Large intestine (tissue), 3 donors: ENCODE measurements at regions not wholly inside any gene's neighbourhood (a gene's known extent, or its start where the extent isn't known, plus 50 kb on each side); places are given as distances from the start of the nearest gene placed in this dataset.

ENCODE experiments used
- DNase-seq, 2 donors: peaks; one replicate each; pipeline versions ENCODE4 v3.0.0 to v3.0.0-alpha.2; 2013
- H3K27ac ChIP-seq: one replicate; pipeline ENCODE4 v1.5.1; 2013; ENCODE audit warnings: low read length
- H3K27me3 ChIP-seq: 2 replicates; pipeline ENCODE4 v1.6.1; 2013; ENCODE audit warnings: low read length; ENCODE audit not compliant: control insufficient read depth, insufficient read depth
- H3K36me3 ChIP-seq: 2 replicates; pipeline ENCODE4 v1.6.1; 2013; ENCODE audit warnings: low read length; ENCODE audit not compliant: control insufficient read depth, insufficient read depth
- H3K4me1 ChIP-seq: one replicate; pipeline ENCODE4 v1.6.1; 2013; ENCODE audit warnings: low read length; ENCODE audit not compliant: control insufficient read depth, insufficient read depth
- H3K4me3 ChIP-seq: one replicate; pipeline ENCODE4 v1.5.1; 2013; ENCODE audit warnings: low read length
- H3K9me3 ChIP-seq: one replicate; pipeline ENCODE4 v1.6.1; 2013; ENCODE audit warnings: mild to moderate bottlenecking, low read depth, low read length, moderate library complexity; ENCODE audit not compliant: control insufficient read depth
- WGBS: methylation state at CpG from one replicate; pipeline ENCODE4 v1.1.5; 2013; ENCODE audit warnings: low lambda C conversion rate; ENCODE audit not compliant: insufficient coverage; 5-methylcytosine and 5-hydroxymethylcytosine counted together

DNA sequence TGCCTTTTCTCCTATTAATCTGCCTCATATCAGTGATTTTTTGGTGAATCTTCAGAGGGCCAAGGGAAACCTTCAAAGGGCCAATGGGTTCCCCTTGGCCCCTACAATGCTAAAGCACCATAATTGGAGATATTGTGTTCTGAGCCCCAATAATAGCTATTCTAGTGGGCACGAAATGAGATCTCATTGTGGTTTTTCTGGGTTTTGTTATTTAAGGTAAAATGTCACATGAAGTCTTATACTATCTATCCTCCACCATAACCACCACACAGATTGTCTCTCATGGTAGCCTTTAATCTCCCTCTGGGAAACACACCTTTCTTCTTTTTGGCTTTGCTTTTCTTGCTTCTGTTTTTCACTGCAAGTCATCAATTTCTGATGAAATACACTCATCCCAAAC is 152.8 kb downstream of the B3GNT2 start:
- Histone ChIP-seq H3K27me3 (no peaks in the 10 kb centered on the region), H3K36me3 (no peaks in the 10 kb centered on the region), H3K4me3 (no peak overlapping the region), H3K4me1 (no peaks in the 10 kb centered on the region), H3K9me3 (peaks cover 8% of the 10 kb centered on the region), H3K27ac (no peak overlapping the region)
- DNase-seq = no peak
- WGBS = no CpG with 5 or more reads among the region's 1 CpG

DNA sequence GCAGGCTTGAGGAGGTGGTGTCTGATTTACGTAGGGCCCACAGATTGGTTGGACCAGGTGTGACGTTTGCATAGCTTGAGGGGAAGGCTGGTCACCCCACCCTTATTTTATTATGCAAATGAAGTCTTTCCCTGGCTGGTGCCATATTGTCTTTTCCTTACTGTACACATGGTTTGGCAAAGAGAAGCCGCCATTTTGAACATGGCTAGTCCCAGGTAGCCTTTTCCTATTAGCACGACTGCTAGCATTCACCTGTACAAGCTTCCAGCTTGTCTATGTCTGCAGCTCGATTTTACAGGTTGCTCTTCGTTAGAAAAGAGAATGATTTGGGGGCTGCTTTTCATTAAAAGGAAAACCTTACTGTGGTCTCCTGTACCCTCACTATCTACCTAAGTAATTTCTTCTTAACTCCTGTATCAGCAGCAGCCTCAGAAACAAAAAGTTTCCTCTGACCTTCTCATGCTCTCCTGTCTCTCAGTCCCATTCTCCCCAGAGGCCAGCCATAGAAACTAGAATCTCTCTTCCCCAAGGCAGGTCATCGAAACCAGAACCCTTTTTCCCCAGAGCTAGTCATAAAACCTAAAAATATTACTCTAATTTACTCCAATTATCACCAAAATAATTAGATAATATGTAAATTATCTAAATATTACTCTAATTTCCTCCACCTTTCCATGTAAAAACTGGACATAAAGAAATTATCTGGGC is 151.8 kb downstream of the B3GNT2 start:
- peaks cover 8% of the 10 kb centered on the region for H3K9me3 ChIP-seq
- no peak overlapping the region for H3K27ac ChIP-seq
- WGBS = 100% methylated on average over 1 of the region's 7 CpGs
- H3K4me1 ChIP-seq = no peaks in the 10 kb centered on the region
- no peaks in the 10 kb centered on the region for H3K27me3 ChIP-seq
- DNase-seq = no peak
- no peaks in the 10 kb centered on the region for H3K36me3 ChIP-seq
- H3K4me3 ChIP-seq = no peak overlapping the region

- H3K9me3 ChIP-seq = no peaks in the 10 kb centered on the region
- 100% methylated on average over 2 of the region's 5 CpGs for WGBS
- H3K27me3 ChIP-seq = no peaks in the 10 kb centered on the region
- no peaks in the 10 kb centered on the region for H3K4me1 ChIP-seq
- H3K4me3 ChIP-seq = no peak overlapping the region
- no peaks in the 10 kb centered on the region for H3K36me3 ChIP-seq
- no peak for DNase-seq
- no peak overlapping the region for H3K27ac ChIP-seq
Observed at GRCh38 chr2:62344472-62344871, 148.6 kb downstream of the B3GNT2 start.

- no peaks in the 10 kb centered on the region for H3K27me3 ChIP-seq
- no peak overlapping the region for H3K4me3 ChIP-seq
- H3K36me3 ChIP-seq = no peaks in the 10 kb centered on the region
- no peaks in the 10 kb centered on the region for H3K4me1 ChIP-seq
- 20% methylated on average over 1 of the region's 5 CpGs for WGBS
- H3K9me3 ChIP-seq = no peaks in the 10 kb centered on the region
- H3K27ac ChIP-seq = no peak overlapping the region
- DNase-seq = peak in 1 of 2 donors; percentile 48
Observed at GRCh38 chr2:62343636-62344337, 147.9 kb downstream of the B3GNT2 start.

GRCh38 chr2:62343206-62343605 is 147.3 kb downstream of the B3GNT2 start:
- Histone ChIP-seq H3K4me1 (no peaks in the 10 kb centered on the region), H3K27ac (no peak overlapping the region), H3K4me3 (no peak overlapping the region), H3K9me3 (no peaks in the 10 kb centered on the region), H3K36me3 (no peaks in the 10 kb centered on the region), H3K27me3 (no peaks in the 10 kb centered on the region)
- DNase-seq = peak in 1 of 2 donors; percentile 29

- Histone ChIP-seq H3K27ac (no peak overlapping the region), H3K4me1 (no peaks in the 10 kb centered on the region), H3K9me3 (no peaks in the 10 kb centered on the region), H3K4me3 (no peak overlapping the region), H3K36me3 (no peaks in the 10 kb centered on the region), H3K27me3 (no peaks in the 10 kb centered on the region)
- DNase-seq = no peak
- no CpG with 5 or more reads among the region's 4 CpGs for WGBS
Observed at GRCh38 chr2:62340994-62341484, 145.1 kb downstream of the B3GNT2 start.

GRCh38 chr2:62339837-62340236 is 143.9 kb downstream of the B3GNT2 start:
- Histone ChIP-seq H3K9me3 (no peaks in the 10 kb centered on the region), H3K27me3 (no peaks in the 10 kb centered on the region), H3K4me3 (no peak overlapping the region), H3K4me1 (no peaks in the 10 kb centered on the region), H3K27ac (no peak overlapping the region), H3K36me3 (no peaks in the 10 kb centered on the region)
- no peak for DNase-seq
- WGBS = no CpG with 5 or more reads among the region's 2 CpGs

DNA sequence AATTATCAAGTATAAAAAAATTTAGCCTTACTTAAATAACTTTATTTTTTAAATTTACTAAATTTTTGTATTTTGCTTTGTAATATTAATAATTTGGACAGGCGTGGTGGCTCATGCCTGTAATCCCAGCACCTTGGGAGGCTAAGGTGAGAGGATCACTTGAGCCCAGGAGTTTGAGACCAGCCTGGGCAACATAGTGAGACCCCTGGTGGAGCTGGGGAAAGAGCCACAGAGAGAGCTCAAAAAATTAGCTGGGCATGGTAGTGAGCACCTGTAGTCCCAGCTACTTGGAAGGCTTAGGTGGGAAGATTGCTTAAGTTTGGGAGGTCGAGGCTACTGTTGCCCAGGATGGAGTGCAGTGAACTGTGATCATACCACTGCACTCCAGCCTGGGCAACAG is 143.5 kb downstream of the B3GNT2 start:
- 80% methylated on average over 1 of the region's 2 CpGs for WGBS

GRCh38 chr2:62338111-62338510 is 142.2 kb downstream of the B3GNT2 start:
- Histone ChIP-seq H3K9me3 (no peaks in the 10 kb centered on the region), H3K27me3 (no peaks in the 10 kb centered on the region), H3K27ac (no peak overlapping the region), H3K4me1 (no peaks in the 10 kb centered on the region), H3K36me3 (no peaks in the 10 kb centered on the region), H3K4me3 (no peak overlapping the region)
- WGBS = no CpG with 5 or more reads among the region's 4 CpGs
- DNase-seq = no peak

More for the DNA sequence above, 143.5 kb downstream of the B3GNT2 start:
- Histone ChIP-seq H3K4me3 (no peak overlapping the region), H3K27ac (no peak overlapping the region), H3K9me3 (no peaks in the 10 kb centered on the region), H3K36me3 (no peaks in the 10 kb centered on the region), H3K27me3 (no peaks in the 10 kb centered on the region), H3K4me1 (no peaks in the 10 kb centered on the region)
- no peak for DNase-seq

GRCh38 chr2:62337403-62337802 is 141.5 kb downstream of the B3GNT2 start:
- no peaks in the 10 kb centered on the region for H3K27me3 ChIP-seq
- no peaks in the 10 kb centered on the region for H3K4me1 ChIP-seq
- no peak for DNase-seq
- H3K36me3 ChIP-seq = no peaks in the 10 kb centered on the region
- no peak overlapping the region for H3K4me3 ChIP-seq
- no peaks in the 10 kb centered on the region for H3K9me3 ChIP-seq
- no CpG with 5 or more reads among the region's 4 CpGs for WGBS
- H3K27ac ChIP-seq = no peak overlapping the region

DNA sequence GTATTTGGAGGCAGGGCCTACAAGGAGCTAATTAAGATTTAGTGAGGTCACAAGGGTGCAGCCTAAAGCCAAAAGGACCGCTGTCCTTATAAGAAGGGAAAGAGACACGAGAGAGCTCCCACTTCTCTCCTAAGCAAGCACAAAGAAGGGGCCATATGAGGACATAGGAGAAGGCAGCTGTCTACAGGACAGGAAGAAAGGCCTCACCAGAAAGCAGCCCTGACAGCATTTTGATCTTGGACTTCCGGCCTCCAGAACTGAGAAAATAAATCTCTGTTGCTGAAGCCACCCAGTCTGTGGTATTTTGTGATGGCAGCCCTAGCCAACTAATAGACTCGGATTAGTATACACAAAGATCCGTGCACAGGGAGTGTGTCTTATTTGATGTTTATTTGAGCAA is 139.7 kb downstream of the B3GNT2 start:
- no peak overlapping the region for H3K4me3 ChIP-seq
- DNase-seq = no peak
- H3K27me3 ChIP-seq = no peaks in the 10 kb centered on the region
- no peaks in the 10 kb centered on the region for H3K9me3 ChIP-seq
- no CpG with 5 or more reads among the region's 5 CpGs for WGBS
- H3K4me1 ChIP-seq = no peaks in the 10 kb centered on the region
- no peak overlapping the region for H3K27ac ChIP-seq
- H3K36me3 ChIP-seq = no peaks in the 10 kb centered on the region
